ENCODE measurements at regions not wholly inside any gene's neighbourhood (a gene's known extent, or its start where the extent isn't known, plus 50 kb on each side); places are given as distances from the start of the nearest gene placed in this dataset.
"Not testable (repeated sequence)": the region's sequence is repeated elsewhere in the genome, so short reads cannot be mapped to it uniquely, and the experiment has no call there.

DNA sequence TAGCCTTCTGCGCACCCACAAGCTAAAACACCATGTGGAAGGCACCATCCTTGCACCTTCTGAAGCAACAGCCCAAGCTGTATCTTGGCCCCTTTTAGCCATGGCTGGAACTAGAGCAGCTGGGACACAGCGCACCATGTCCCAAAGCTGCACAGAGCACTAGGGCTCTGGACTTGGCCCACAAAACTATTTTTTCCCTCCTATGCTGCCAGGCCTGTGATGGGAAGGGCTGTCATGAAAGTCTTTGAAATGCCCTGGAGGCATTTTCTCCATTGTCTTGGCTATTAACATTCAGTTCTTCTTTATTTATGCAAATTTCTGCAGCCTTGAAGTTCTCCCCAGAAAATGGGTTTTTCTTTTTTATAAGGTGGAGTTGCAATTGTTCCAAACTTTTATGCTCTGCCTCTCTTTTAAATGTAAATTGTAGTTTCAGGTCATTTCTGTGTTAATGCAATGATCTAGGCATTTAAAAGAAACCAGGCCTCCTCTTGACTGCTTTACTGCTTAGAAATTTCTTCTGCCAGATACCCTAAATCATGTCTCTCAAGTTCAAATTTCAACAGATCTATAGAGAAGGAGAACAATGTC, 996.3 kb downstream of the TAF11L14 start:
- Histone ChIP-seq H3K4me3 (ENCODE audit: low read depth, low read length) (no peak overlapping the region), H3K27me3 (ENCODE audit: insufficient read depth, low read length) (no peaks in the 10 kb centered on the region), H3K36me3 (ENCODE audit: insufficient read depth, low read length) (no peaks in the 10 kb centered on the region)

DNA sequence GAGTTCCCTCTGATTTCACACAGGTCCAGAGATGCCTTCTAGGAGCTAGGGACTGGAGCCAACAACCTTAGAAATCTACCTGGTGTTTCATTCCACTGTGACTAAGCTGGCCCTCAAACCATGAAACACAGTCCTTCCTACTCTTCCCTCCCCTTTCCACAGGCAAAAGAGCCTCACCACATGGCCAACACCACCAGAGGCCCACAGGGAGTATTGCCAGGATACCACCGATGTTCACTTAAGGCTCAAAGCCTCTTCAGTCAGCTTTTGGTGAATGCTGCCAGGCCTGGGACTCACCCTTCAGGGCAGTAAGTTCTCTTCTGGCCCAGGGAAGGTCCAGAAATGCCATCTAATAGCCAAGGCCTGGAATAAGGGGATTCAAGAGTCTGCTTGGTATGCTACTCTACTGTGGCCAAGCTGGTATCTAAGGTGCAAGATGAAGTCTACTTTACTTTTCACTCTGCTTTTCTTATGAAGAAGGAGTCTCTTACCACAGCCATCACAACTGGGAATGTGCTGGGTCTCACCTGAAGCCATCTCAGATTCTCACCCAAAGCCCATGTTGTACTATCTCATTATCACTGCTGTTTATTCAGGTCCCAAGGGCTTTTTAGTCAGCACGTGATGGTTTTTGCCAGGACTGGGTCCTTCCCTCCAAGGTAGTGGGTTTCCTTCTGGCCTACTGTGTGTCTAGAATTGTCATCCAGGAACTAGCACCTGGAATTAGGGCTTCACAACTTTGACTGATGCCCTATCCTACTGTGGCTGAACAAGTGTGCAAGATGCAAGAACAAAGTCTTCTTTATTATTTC, 1018.4 kb downstream of the TAF11L14 start:
- H3K4me3 ChIP-seq (ENCODE audit: low read depth, low read length), result no peak overlapping the region

More for the DNA sequence above, 996.3 kb downstream of the TAF11L14 start:
- H3K4me1 ChIP-seq (ENCODE audit: control insufficient read depth, insufficient read depth, low read length, unreplicated experiment), result no peaks in the 10 kb centered on the region
- H3K27ac ChIP-seq (ENCODE audit: low read depth, low read length), result no peak overlapping the region
- no peak overlapping the region for H2AFZ ChIP-seq (ENCODE audit: low read length, unreplicated experiment)
- H3K79me2 ChIP-seq (ENCODE audit: control insufficient read depth, insufficient read depth, low read length, unreplicated experiment), result no peaks in the 10 kb centered on the region

DNA sequence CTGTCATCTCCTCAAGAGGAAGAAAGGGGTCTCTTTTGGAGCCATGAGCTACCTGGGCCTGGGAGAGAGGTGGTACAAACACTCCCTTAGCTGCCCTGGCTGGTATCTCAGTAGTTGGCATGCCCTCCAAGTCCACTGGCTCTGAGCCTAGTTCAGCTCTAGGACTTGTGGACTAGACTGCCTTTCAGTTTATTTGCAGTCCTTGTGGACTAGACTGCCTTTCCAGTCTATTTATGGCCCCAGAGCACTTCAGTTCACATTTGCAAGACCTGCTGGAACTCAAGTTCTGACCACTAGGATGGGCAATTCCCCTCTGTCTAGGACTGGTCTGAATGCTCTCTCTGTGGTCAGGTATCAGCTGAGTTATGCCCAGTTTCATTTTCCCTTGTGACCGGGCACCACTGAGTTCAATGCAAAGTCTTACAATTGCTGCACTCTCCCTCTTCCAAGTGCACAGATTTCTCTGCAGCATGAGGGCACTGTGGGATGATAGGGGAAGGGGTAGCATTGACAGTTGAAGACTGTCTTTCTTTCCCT, 1019.0 kb downstream of the TAF11L14 start:
- no peaks in the 10 kb centered on the region for H3K36me3 ChIP-seq (ENCODE audit: insufficient read depth, low read length)
- H3K27ac ChIP-seq (ENCODE audit: low read depth, low read length), result no peak overlapping the region
- no peaks in the 10 kb centered on the region for H3K27me3 ChIP-seq (ENCODE audit: insufficient read depth, low read length)
- no peak overlapping the region for H2AFZ ChIP-seq (ENCODE audit: low read length, unreplicated experiment)
- no peak overlapping the region for H3K4me3 ChIP-seq (ENCODE audit: low read depth, low read length)
- H3K79me2 ChIP-seq (ENCODE audit: control insufficient read depth, insufficient read depth, low read length, unreplicated experiment), result no peaks in the 10 kb centered on the region
- no peaks in the 10 kb centered on the region for H3K4me1 ChIP-seq (ENCODE audit: control insufficient read depth, insufficient read depth, low read length, unreplicated experiment)

More for the DNA sequence above, 1018.4 kb downstream of the TAF11L14 start:
- Histone ChIP-seq H2AFZ (ENCODE audit: low read length, unreplicated experiment) (no peak overlapping the region), H3K4me1 (ENCODE audit: control insufficient read depth, insufficient read depth, low read length, unreplicated experiment) (no peaks in the 10 kb centered on the region), H3K27me3 (ENCODE audit: insufficient read depth, low read length) (no peaks in the 10 kb centered on the region), H3K79me2 (ENCODE audit: control insufficient read depth, insufficient read depth, low read length, unreplicated experiment) (no peaks in the 10 kb centered on the region), H3K27ac (ENCODE audit: low read depth, low read length) (no peak overlapping the region), H3K36me3 (ENCODE audit: insufficient read depth, low read length) (no peaks in the 10 kb centered on the region)

- Histone ChIP-seq H3K27ac (ENCODE audit: low read depth, low read length) (no peak overlapping the region), H3K79me2 (ENCODE audit: control insufficient read depth, insufficient read depth, low read length, unreplicated experiment) (no peaks in the 10 kb centered on the region), H3K4me3 (ENCODE audit: low read depth, low read length) (no peak overlapping the region), H3K4me1 (ENCODE audit: control insufficient read depth, insufficient read depth, low read length, unreplicated experiment) (no peaks in the 10 kb centered on the region), H2AFZ (ENCODE audit: low read length, unreplicated experiment) (no peak overlapping the region), H3K27me3 (ENCODE audit: insufficient read depth, low read length) (no peaks in the 10 kb centered on the region), H3K36me3 (ENCODE audit: insufficient read depth, low read length) (no peaks in the 10 kb centered on the region)
These were observed 1026.3 kb downstream of the TAF11L14 start for GRCh38 chr5:18660511-18660910.

GRCh38 chr5:18662231-18662630, 1028.0 kb downstream of the TAF11L14 start:
- Histone ChIP-seq H3K27me3 (ENCODE audit: insufficient read depth, low read length) (no peaks in the 10 kb centered on the region), H3K79me2 (ENCODE audit: control insufficient read depth, insufficient read depth, low read length, unreplicated experiment) (no peaks in the 10 kb centered on the region), H3K4me3 (ENCODE audit: low read depth, low read length) (no peak overlapping the region), H3K27ac (ENCODE audit: low read depth, low read length) (no peak overlapping the region), H3K4me1 (ENCODE audit: control insufficient read depth, insufficient read depth, low read length, unreplicated experiment) (no peaks in the 10 kb centered on the region), H3K36me3 (ENCODE audit: insufficient read depth, low read length) (no peaks in the 10 kb centered on the region), H2AFZ (ENCODE audit: low read length, unreplicated experiment) (no peak overlapping the region)

- not testable (repeated sequence) for H3K36me3 ChIP-seq (ENCODE audit: insufficient read depth, low read length); H2AFZ ChIP-seq (ENCODE audit: low read length, unreplicated experiment); H3K79me2 ChIP-seq (ENCODE audit: control insufficient read depth, insufficient read depth, low read length, unreplicated experiment); H3K27ac ChIP-seq (ENCODE audit: low read depth, low read length); H3K4me1 ChIP-seq (ENCODE audit: control insufficient read depth, insufficient read depth, low read length, unreplicated experiment); H3K4me3 ChIP-seq (ENCODE audit: low read depth, low read length); H3K27me3 ChIP-seq (ENCODE audit: insufficient read depth, low read length)
These were observed 1040.0 kb downstream of the TAF11L14 start for GRCh38 chr5:18674212-18674611.

GRCh38 chr5:18675041-18675440, 1040.8 kb downstream of the TAF11L14 start:
- no peaks in the 10 kb centered on the region for H3K36me3 ChIP-seq (ENCODE audit: insufficient read depth, low read length)
- H3K79me2 ChIP-seq (ENCODE audit: control insufficient read depth, insufficient read depth, low read length, unreplicated experiment), result no peaks in the 10 kb centered on the region
- no peaks in the 10 kb centered on the region for H3K27me3 ChIP-seq (ENCODE audit: insufficient read depth, low read length)
- no peak overlapping the region for H2AFZ ChIP-seq (ENCODE audit: low read length, unreplicated experiment)
- H3K4me1 ChIP-seq (ENCODE audit: control insufficient read depth, insufficient read depth, low read length, unreplicated experiment), result no peaks in the 10 kb centered on the region
- H3K27ac ChIP-seq (ENCODE audit: low read depth, low read length), result no peak overlapping the region
- no peak overlapping the region for H3K4me3 ChIP-seq (ENCODE audit: low read depth, low read length)

GRCh38 chr5:18686253-18686652, 1052.0 kb downstream of the TAF11L14 start:
- H3K4me1 ChIP-seq (ENCODE audit: control insufficient read depth, insufficient read depth, low read length, unreplicated experiment), result no peaks in the 10 kb centered on the region
- H2AFZ ChIP-seq (ENCODE audit: low read length, unreplicated experiment), result no peak overlapping the region
- no peaks in the 10 kb centered on the region for H3K36me3 ChIP-seq (ENCODE audit: insufficient read depth, low read length)
- peaks cover 13% of the 10 kb centered on the region for H3K27me3 ChIP-seq (ENCODE audit: insufficient read depth, low read length)
- no peaks in the 10 kb centered on the region for H3K79me2 ChIP-seq (ENCODE audit: control insufficient read depth, insufficient read depth, low read length, unreplicated experiment)
- H3K4me3 ChIP-seq (ENCODE audit: low read depth, low read length), result no peak overlapping the region
- H3K27ac ChIP-seq (ENCODE audit: low read depth, low read length), result no peak overlapping the region

DNA sequence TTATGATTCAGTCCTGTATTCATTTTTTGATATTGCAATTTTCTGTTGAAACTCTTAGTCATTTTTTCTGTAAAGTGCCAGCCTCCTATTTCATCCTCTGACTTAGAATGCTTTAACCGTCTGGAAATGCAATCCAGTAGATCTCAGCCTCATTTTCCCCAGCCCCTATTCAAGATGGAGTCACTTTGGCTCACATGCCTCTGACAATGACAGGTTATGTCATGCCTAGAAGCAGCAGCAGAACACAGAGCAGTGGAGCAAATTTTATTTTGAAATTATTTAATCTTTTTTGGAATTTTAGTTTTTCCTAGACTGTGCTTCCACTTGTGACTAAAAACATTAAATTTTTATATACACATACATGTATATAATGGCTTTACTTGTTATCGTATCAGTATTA, 1053.2 kb downstream of the TAF11L14 start:
- Histone ChIP-seq H3K79me2 (ENCODE audit: control insufficient read depth, insufficient read depth, low read length, unreplicated experiment) (no peaks in the 10 kb centered on the region), H3K4me1 (ENCODE audit: control insufficient read depth, insufficient read depth, low read length, unreplicated experiment) (no peaks in the 10 kb centered on the region), H3K36me3 (ENCODE audit: insufficient read depth, low read length) (no peaks in the 10 kb centered on the region), H3K27ac (ENCODE audit: low read depth, low read length) (no peak overlapping the region), H3K27me3 (ENCODE audit: insufficient read depth, low read length) (peaks cover 13% of the 10 kb centered on the region), H3K4me3 (ENCODE audit: low read depth, low read length) (no peak overlapping the region), H2AFZ (ENCODE audit: low read length, unreplicated experiment) (no peak overlapping the region)

GRCh38 chr5:18699681-18700080, 1065.4 kb downstream of the TAF11L14 start:
- H3K27me3 ChIP-seq (ENCODE audit: insufficient read depth, low read length), result 0 out of 2 replicates have a peak, but pooled peaks cover 2% of the 10 kb centered on the region
- H3K27ac ChIP-seq (ENCODE audit: low read depth, low read length), result no peak overlapping the region

GRCh38 chr5:18702821-18703220, 1068.6 kb downstream of the TAF11L14 start:
- Histone ChIP-seq H3K4me3 (ENCODE audit: low read depth, low read length) (no peak overlapping the region), H2AFZ (ENCODE audit: low read length, unreplicated experiment) (no peak overlapping the region), H3K4me1 (ENCODE audit: control insufficient read depth, insufficient read depth, low read length, unreplicated experiment) (no peaks in the 10 kb centered on the region), H3K27ac (ENCODE audit: low read depth, low read length) (no peak overlapping the region), H3K79me2 (ENCODE audit: control insufficient read depth, insufficient read depth, low read length, unreplicated experiment) (no peaks in the 10 kb centered on the region), H3K36me3 (ENCODE audit: insufficient read depth, low read length) (no peaks in the 10 kb centered on the region), H3K27me3 (ENCODE audit: insufficient read depth, low read length) (0 out of 2 replicates have a peak, but pooled peaks cover 2% of the 10 kb centered on the region)

More at GRCh38 chr5:18699681-18700080, 1065.4 kb downstream of the TAF11L14 start:
- no peak overlapping the region for H2AFZ ChIP-seq (ENCODE audit: low read length, unreplicated experiment)
- no peaks in the 10 kb centered on the region for H3K36me3 ChIP-seq (ENCODE audit: insufficient read depth, low read length)
- H3K79me2 ChIP-seq (ENCODE audit: control insufficient read depth, insufficient read depth, low read length, unreplicated experiment), result no peaks in the 10 kb centered on the region
- no peaks in the 10 kb centered on the region for H3K4me1 ChIP-seq (ENCODE audit: control insufficient read depth, insufficient read depth, low read length, unreplicated experiment)
- H3K4me3 ChIP-seq (ENCODE audit: low read depth, low read length), result no peak overlapping the region
